ENCODE measurements at regions not wholly inside any gene's neighbourhood (a gene's known extent, or its start where the extent isn't known, plus 50 kb on each side); places are given as distances from the start of the nearest gene placed in this dataset.

- no peak overlapping the region for H2AFZ ChIP-seq (ENCODE audit: low read length)
- H3K4me2 ChIP-seq (ENCODE audit: low read depth, low read length, poor library complexity, severe bottlenecking): no peak overlapping the region
- H3K9ac ChIP-seq (ENCODE audit: low read depth, low read length, poor library complexity, severe bottlenecking): no peak overlapping the region
- TF ChIP-seq CTCF (conservative IDR thresholded peaks at IDR 0.05; ENCODE audit: low read length): no peak
- TF ChIP-seq EZH2phosphoT487 (IDR thresholded peaks at IDR 0.05; ENCODE audit: borderline replicate concordance): no peak
- H3K9me2 ChIP-seq (replicated peaks; ENCODE audit: low read depth, low read length): no peaks in the 10 kb centered on the region
- peaks cover 16% of the 10 kb centered on the region for H3K4me1 ChIP-seq (ENCODE audit: insufficient read depth, low read length, poor library complexity, severe bottlenecking)
- no peaks in the 10 kb centered on the region for H3K9me3 ChIP-seq (ENCODE audit: insufficient read depth, low read depth, low read length)
- no peaks in the 10 kb centered on the region for H3K79me2 ChIP-seq (ENCODE audit: insufficient read depth, low read length)
- no peak overlapping the region for H3K4me3 ChIP-seq (ENCODE audit: low read length, poor library complexity, severe bottlenecking)
- H3F3A ChIP-seq (ENCODE audit: low read depth): no peaks in the 10 kb centered on the region
- no peaks in the 10 kb centered on the region for H3K36me3 ChIP-seq (ENCODE audit: insufficient read depth, low read length)
- H3K27me3 ChIP-seq (ENCODE audit: insufficient read depth, low read length, poor library complexity, severe bottlenecking): no peaks in the 10 kb centered on the region
- H4K20me1 ChIP-seq (ENCODE audit: insufficient read depth, low read length, poor library complexity, severe bottlenecking): no peaks in the 10 kb centered on the region
Observed at GRCh38 chr12:107467716-107468115, 217.9 kb upstream of the PWP1 start.

- no peaks in the 10 kb centered on the region for H3K79me2 ChIP-seq (ENCODE audit: insufficient read depth, low read length)
- H2AFZ ChIP-seq (ENCODE audit: low read length): no peak overlapping the region
- no peaks in the 10 kb centered on the region for H3K9me3 ChIP-seq (ENCODE audit: insufficient read depth, low read depth, low read length)
- H3K4me1 ChIP-seq (ENCODE audit: insufficient read depth, low read length, poor library complexity, severe bottlenecking): peaks cover 16% of the 10 kb centered on the region
- H3K9me2 ChIP-seq (replicated peaks; ENCODE audit: low read depth, low read length): no peaks in the 10 kb centered on the region
- no peaks in the 10 kb centered on the region for H3K36me3 ChIP-seq (ENCODE audit: insufficient read depth, low read length)
- H3K27me3 ChIP-seq (ENCODE audit: insufficient read depth, low read length, poor library complexity, severe bottlenecking): no peaks in the 10 kb centered on the region
- H3K4me3 ChIP-seq (ENCODE audit: low read length, poor library complexity, severe bottlenecking): no peak overlapping the region
- H3K9ac ChIP-seq (ENCODE audit: low read depth, low read length, poor library complexity, severe bottlenecking): no peak overlapping the region
- H3F3A ChIP-seq (ENCODE audit: low read depth): no peaks in the 10 kb centered on the region
- no peak overlapping the region for H3K4me2 ChIP-seq (ENCODE audit: low read depth, low read length, poor library complexity, severe bottlenecking)
- H4K20me1 ChIP-seq (ENCODE audit: insufficient read depth, low read length, poor library complexity, severe bottlenecking): no peaks in the 10 kb centered on the region
- TF ChIP-seq CTCF (conservative IDR thresholded peaks at IDR 0.05; ENCODE audit: low read length): no peak
- TF ChIP-seq EZH2phosphoT487 (IDR thresholded peaks at IDR 0.05; ENCODE audit: borderline replicate concordance): no peak
Observed at GRCh38 chr12:107468182-107468581, 217.4 kb upstream of the PWP1 start.

DNA sequence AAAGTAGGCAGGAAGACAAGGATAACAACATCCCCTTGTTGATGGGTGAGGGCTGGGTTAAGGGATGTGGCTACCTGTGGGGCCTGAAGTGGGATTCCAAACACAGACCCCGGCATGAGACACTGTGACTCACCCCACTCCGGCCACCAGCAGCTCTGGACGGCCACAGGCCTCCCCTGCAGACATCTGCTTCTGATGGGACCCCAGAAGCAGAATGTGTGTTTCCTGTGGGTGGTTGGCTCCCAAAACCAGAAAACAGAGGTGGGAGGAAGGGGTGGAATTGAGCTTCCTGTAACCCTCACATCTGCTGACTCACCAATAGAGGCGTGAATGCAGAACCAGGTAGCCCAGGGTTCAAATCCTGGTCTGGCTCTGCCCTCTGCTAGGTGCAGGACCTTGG is 216.6 kb upstream of the PWP1 start:
- H3K27me3 ChIP-seq (ENCODE audit: insufficient read depth, low read length, poor library complexity, severe bottlenecking): no peaks in the 10 kb centered on the region
- no peak for TF ChIP-seq EZH2phosphoT487 (IDR thresholded peaks at IDR 0.05; ENCODE audit: borderline replicate concordance)
- TF ChIP-seq CTCF (conservative IDR thresholded peaks at IDR 0.05; ENCODE audit: low read length): no peak
- H3K36me3 ChIP-seq (ENCODE audit: insufficient read depth, low read length): no peaks in the 10 kb centered on the region
- H3K79me2 ChIP-seq (ENCODE audit: insufficient read depth, low read length): no peaks in the 10 kb centered on the region
- no peaks in the 10 kb centered on the region for H3F3A ChIP-seq (ENCODE audit: low read depth)
- no peak overlapping the region for H2AFZ ChIP-seq (ENCODE audit: low read length)
- peak overlapping the region; percentile 16 for H3K4me2 ChIP-seq (ENCODE audit: low read depth, low read length, poor library complexity, severe bottlenecking)
- no peaks in the 10 kb centered on the region for H3K9me3 ChIP-seq (ENCODE audit: insufficient read depth, low read depth, low read length)
- no peaks in the 10 kb centered on the region for H4K20me1 ChIP-seq (ENCODE audit: insufficient read depth, low read length, poor library complexity, severe bottlenecking)
- H3K9me2 ChIP-seq (replicated peaks; ENCODE audit: low read depth, low read length): no peaks in the 10 kb centered on the region
- no peak overlapping the region for H3K9ac ChIP-seq (ENCODE audit: low read depth, low read length, poor library complexity, severe bottlenecking)
- peaks cover 16% of the 10 kb centered on the region for H3K4me1 ChIP-seq (ENCODE audit: insufficient read depth, low read length, poor library complexity, severe bottlenecking)
- no peak overlapping the region for H3K4me3 ChIP-seq (ENCODE audit: low read length, poor library complexity, severe bottlenecking)
